GM12878 (cell line): ENCODE measurements at regions not wholly inside any gene's neighbourhood (a gene's known extent, or its start where the extent isn't known, plus 50 kb on each side); places are given as distances from the start of the nearest gene placed in this dataset.

ENCODE experiments used
- ATAC-seq: fragments of 200-7000 bp; cut with Tn5 transposase; 3 replicates; pipeline ENCODE4 v1.9.1; 2020; ENCODE audit warnings: mild to moderate bottlenecking, moderate library complexity
- BruUV-seq: library from RNA; stranded (reverse); fragments of 400-500 nt; replicated peaks from 2 replicates; lab custom pipeline; 2021; lab: Mats Ljungman, UMichigan
- CTCF ChIA-PET: fragments of 300-600 bp; sonication (Branson Sonifier 250); formaldehyde crosslinking; extraction: SDS; loops from one replicate; lab custom pipeline; 2021; ENCODE audit warnings: inconsistent platforms; lab: Yijun Ruan, JAX
- POLR2A ChIA-PET: fragments of 350-600 bp; formaldehyde crosslinking; extraction: SDS; loops from one replicate; lab custom pipeline; 2021; ENCODE audit warnings: inconsistent platforms; lab: Charles Lee
- RAD21 ChIA-PET: fragments of 300-600 bp; sonication (Branson Sonifier 250); formaldehyde crosslinking; loops from one replicate; lab custom pipeline; 2023; ENCODE audit warnings: antibody characterized with exemption; ENCODE audit not compliant: unreplicated experiment; lab: Charles Lee
- SMC1A ChIA-PET: fragments of 300-600 bp; sonication (Branson Sonifier 250); formaldehyde crosslinking; loops from one replicate; lab custom pipeline; 2023; ENCODE audit not compliant: unreplicated experiment, uncharacterized antibody; lab: Charles Lee
- DNase-seq: peaks from one replicate; pipeline ENCODE4 v3.0.0-alpha.2; 2011; ENCODE audit warnings: low read depth, low spot score
- FAIRE-seq: peaks from 3 replicates; lab custom pipeline; 2011; peaks lifted over from hg19 to GRCh38; lab: Jason Lieb, UNC
- H2AFZ ChIP-seq: 2 replicates; pipeline ENCODE4 v1.6.0; 2011; ENCODE audit warnings: low read depth, low read length, control low read depth; ENCODE audit not compliant: control insufficient read depth
- H3K27ac ChIP-seq: 2 replicates; pipeline ENCODE4 v1.5.1; 2011; ENCODE audit warnings: control low read depth; ENCODE audit not compliant: control insufficient read depth, insufficient read depth
- H3K27me3 ChIP-seq, 2 experiments: replicated peaks in 1 of 2; 2 replicates each; pipeline versions ENCODE4 v1.6.0 to v1.6.1; 2011; ENCODE audit warnings: low read length in 1 of 2; ENCODE audit not compliant: control insufficient read depth in 2 of 2, insufficient read depth in 2 of 2
- H3K36me3 ChIP-seq, 2 experiments: 2 replicates each; pipeline ENCODE4 v1.5.1; 2011; ENCODE audit warnings: low read length in 1 of 2; ENCODE audit not compliant: control insufficient read depth in 2 of 2, insufficient read depth in 2 of 2
- H3K4me1 ChIP-seq: 2 replicates; pipeline ENCODE4 v1.6.1; 2011; ENCODE audit warnings: mild to moderate bottlenecking, low read length, moderate library complexity, mixed read lengths; ENCODE audit not compliant: control insufficient read depth, insufficient read depth
- H3K4me2 ChIP-seq: 2 replicates; pipeline ENCODE4 v1.6.0; 2011; ENCODE audit warnings: control low read depth; ENCODE audit not compliant: control insufficient read depth, insufficient read depth
- H3K4me3 ChIP-seq: fragments of 200-600 bp; sonication (generic); 2 replicates; pipeline ENCODE4 v1.5.1; 2016
- H3K79me2 ChIP-seq: 2 replicates; pipeline ENCODE4 v1.6.0; 2011; ENCODE audit warnings: low read length; ENCODE audit not compliant: control insufficient read depth, insufficient read depth
- H3K9ac ChIP-seq: 2 replicates; pipeline ENCODE4 v1.8.0; 2011; ENCODE audit warnings: low read length, control low read depth, mixed read lengths; ENCODE audit not compliant: control insufficient read depth, insufficient read depth
- H3K9me3 ChIP-seq: replicated peaks from 3 replicates; pipeline ENCODE4 v1.5.1; 2011; ENCODE audit warnings: mild to moderate bottlenecking, low read length; ENCODE audit not compliant: control insufficient read depth, insufficient read depth
- H4K20me1 ChIP-seq: 2 replicates; pipeline ENCODE4 v1.6.0; 2011; ENCODE audit not compliant: control insufficient read depth, insufficient read depth
- CHD2 ChIP-seq: IDR thresholded peaks from 2 replicates; pipeline ENCODE4 v1.6.1; 2011; ENCODE audit warnings: low read depth, low read length, improper control_type of control experiment, borderline replicate concordance
- CREB1 ChIP-seq: IDR thresholded peaks from 2 replicates; pipeline ENCODE4 v1.6.1; 2012; ENCODE audit warnings: low read depth, mild to moderate bottlenecking, inconsistent platforms
- ESRRA ChIP-seq: IDR thresholded peaks from 2 replicates; pipeline ENCODE4 v1.6.1; 2012; ENCODE audit warnings: mild to moderate bottlenecking, low read length, improper control_type of control experiment
- ETV6 ChIP-seq, 2 experiments: fragments of 450-650 bp in 1 of 2; IDR thresholded peaks in 1 of 2; conservative IDR thresholded peaks in 1 of 2; 2 replicates each; pipeline ENCODE4 v1.6.1; 2014; ENCODE audit warnings: antibody characterized with exemption in 1 of 2, borderline replicate concordance in 1 of 2, low read depth in 1 of 2, mild to moderate bottlenecking in 1 of 2, moderate library complexity in 1 of 2
- FOS ChIP-seq: IDR thresholded peaks from 3 replicates; pipeline ENCODE4 v1.6.1; 2011; ENCODE audit warnings: borderline replicate concordance; ENCODE audit not compliant: insufficient read length; ENCODE audit errors: extremely low read depth
- GABPA ChIP-seq: IDR thresholded peaks from 2 replicates; pipeline ENCODE4 v1.6.1; 2014; ENCODE audit warnings: antibody characterized with exemption, low read depth, mild to moderate bottlenecking, inconsistent platforms
- HCFC1 ChIP-seq: fragments of 150-350 bp; IDR thresholded peaks from 2 replicates; pipeline ENCODE4 v1.6.1; 2014; ENCODE audit warnings: low read length
- HDGF ChIP-seq: fragments of 450-650 bp; IDR thresholded peaks from 2 replicates; pipeline ENCODE4 v1.6.1; 2016; ENCODE audit warnings: antibody characterized with exemption
- KDM1A ChIP-seq: fragments of 200-600 bp; sonication (generic); IDR thresholded peaks from 2 replicates; pipeline ENCODE4 v1.6.1; 2016; ENCODE audit warnings: borderline replicate concordance
- NR2F1 ChIP-seq: fragments of 450-650 bp; conservative IDR thresholded peaks from 2 replicates; pipeline ENCODE4 v1.6.1; 2017; ENCODE audit warnings: mild to moderate bottlenecking
- PML ChIP-seq: IDR thresholded peaks from 2 replicates; pipeline ENCODE4 v1.6.1; 2012; ENCODE audit warnings: low read length, inconsistent platforms
- SUPT20H ChIP-seq: IDR thresholded peaks from 2 replicates; pipeline ENCODE4 v1.6.1; 2011; ENCODE audit warnings: low read depth, mild to moderate bottlenecking, low read length, moderate library complexity, borderline replicate concordance; ENCODE audit not compliant: control insufficient read depth
- WRNIP1 ChIP-seq: IDR thresholded peaks from 2 replicates; pipeline ENCODE4 v1.6.1; 2011; ENCODE audit warnings: low read depth, low read length, improper control_type of control experiment, borderline replicate concordance
- ZNF384 ChIP-seq: IDR thresholded peaks from 2 replicates; pipeline ENCODE4 v1.6.1; 2012; ENCODE audit warnings: low read depth, mild to moderate bottlenecking, low read length, improper control_type of control experiment, borderline replicate concordance
- in situ Hi-C: fragments of 300-500 bp; cut with MboI; formaldehyde crosslinking; loops from 9 replicates; pipeline ENCODE4 v1.14.3; 2018; ENCODE audit warnings: mixed read lengths
- intact Hi-C: fragments of 100-400 bp; cut with micrococcal nuclease; formaldehyde crosslinking; loops from one replicate; pipeline ENCODE4 v1.14.2; 2022; ENCODE audit not compliant: unreplicated experiment
- TF ChIP-seq, protein P1 (sequence below): fragments of 450-650 bp; IDR thresholded peaks from 2 replicates; pipeline ENCODE4 v1.6.1; 2018; ENCODE audit warnings: borderline replicate concordance, mild to moderate bottlenecking; ENCODE audit not compliant: partially characterized antibody
- TF ChIP-seq, protein P2 (sequence below): fragments of 450-650 bp; IDR thresholded peaks from 2 replicates; pipeline ENCODE4 v1.6.1; 2017; ENCODE audit warnings: borderline replicate concordance
- TF ChIP-seq, protein P3 (sequence below): fragments of 150-350 bp; IDR thresholded peaks from 2 replicates; pipeline ENCODE4 v1.6.1; 2014; ENCODE audit warnings: mild to moderate bottlenecking, low read depth, low read length

DNA sequence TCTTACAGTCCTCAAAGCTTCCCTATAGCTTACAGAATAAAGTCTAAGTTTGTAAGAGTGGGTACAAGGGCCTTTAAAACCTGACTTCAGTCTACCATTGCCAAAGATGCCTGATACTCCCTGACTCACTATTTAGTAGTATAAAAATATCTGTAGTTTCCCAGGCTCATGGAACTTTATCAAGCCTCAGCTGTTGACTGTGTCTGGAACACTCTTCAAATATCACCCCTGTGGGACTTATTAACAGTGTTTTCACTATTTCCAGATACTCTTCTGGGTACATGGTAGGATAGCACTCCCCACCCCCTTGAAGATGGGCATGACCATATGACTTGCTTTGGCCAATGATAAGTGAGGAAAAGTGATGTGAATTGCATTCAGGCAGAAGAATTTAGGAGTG lies 105.3 kb upstream of the TENT5A start:
- FAIRE-seq = no peak
- CTCF ChIA-PET = no interaction called here

More for the DNA sequence above, 105.3 kb upstream of the TENT5A start:
- no peaks in the 10 kb centered on the region for H3K79me2 ChIP-seq
- H3K9ac ChIP-seq = no peak overlapping the region
- ChIA-PET POLR2A (no interaction called here), RAD21 (interaction anchor here (2.1 kb wide), 1 partner anchor 43 kb away, joined by 5 read pairs; no protein-coding TSS in a partner anchor), SMC1A (interaction anchor here (0.7 to 3.7 kb wide), 5 partner anchors 9 to 102 kb away, joined by 3 to 13 read pairs (median 3); no protein-coding TSS in a partner anchor)
- ATAC-seq = no peak
- H3K4me2 ChIP-seq = no peak overlapping the region
- H3K27ac ChIP-seq = no peak overlapping the region
- in situ Hi-C loops (no loop called here), intact Hi-C loops (no loop called here)
- no peak overlapping the region for H3K4me3 ChIP-seq
- H3K9me3 ChIP-seq = no peaks in the 10 kb centered on the region
- TF ChIP-seq CHD2 (no peak), HCFC1 (no peak), FOS (no peak), ETV6 (conservative IDR thresholded peaks at IDR 0.05 in 1 of 2, IDR thresholded peaks at IDR 0.05 in 1 of 2; ENCODE audit: borderline replicate concordance in 1 of 2, low read depth in 1 of 2) (no peak), ESRRA (no peak), NR2F1 (no peak), HDGF (no peak), KDM1A (no peak), ZNF384 (no peak), PML (no peak), SUPT20H (no peak), CREB1 (no peak), WRNIP1 (no peak), GABPA (no peak)
- TF ChIP-seq, protein P1, sequence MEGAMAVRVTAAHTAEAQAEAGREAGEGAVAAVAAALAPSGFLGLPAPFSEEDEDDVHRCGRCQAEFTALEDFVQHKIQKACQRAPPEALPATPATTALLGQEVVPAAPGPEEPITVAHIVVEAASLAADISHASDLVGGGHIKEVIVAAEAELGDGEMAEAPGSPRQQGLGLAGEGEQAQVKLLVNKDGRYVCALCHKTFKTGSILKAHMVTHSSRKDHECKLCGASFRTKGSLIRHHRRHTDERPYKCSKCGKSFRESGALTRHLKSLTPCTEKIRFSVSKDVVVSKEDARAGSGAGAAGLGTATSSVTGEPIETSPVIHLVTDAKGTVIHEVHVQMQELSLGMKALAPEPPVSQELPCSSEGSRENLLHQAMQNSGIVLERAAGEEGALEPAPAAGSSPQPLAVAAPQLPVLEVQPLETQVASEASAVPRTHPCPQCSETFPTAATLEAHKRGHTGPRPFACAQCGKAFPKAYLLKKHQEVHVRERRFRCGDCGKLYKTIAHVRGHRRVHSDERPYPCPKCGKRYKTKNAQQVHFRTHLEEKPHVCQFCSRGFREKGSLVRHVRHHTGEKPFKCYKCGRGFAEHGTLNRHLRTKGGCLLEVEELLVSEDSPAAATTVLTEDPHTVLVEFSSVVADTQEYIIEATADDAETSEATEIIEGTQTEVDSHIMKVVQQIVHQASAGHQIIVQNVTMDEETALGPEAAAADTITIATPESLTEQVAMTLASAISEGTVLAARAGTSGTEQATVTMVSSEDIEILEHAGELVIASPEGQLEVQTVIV = no peak
- TF ChIP-seq, protein P2, sequence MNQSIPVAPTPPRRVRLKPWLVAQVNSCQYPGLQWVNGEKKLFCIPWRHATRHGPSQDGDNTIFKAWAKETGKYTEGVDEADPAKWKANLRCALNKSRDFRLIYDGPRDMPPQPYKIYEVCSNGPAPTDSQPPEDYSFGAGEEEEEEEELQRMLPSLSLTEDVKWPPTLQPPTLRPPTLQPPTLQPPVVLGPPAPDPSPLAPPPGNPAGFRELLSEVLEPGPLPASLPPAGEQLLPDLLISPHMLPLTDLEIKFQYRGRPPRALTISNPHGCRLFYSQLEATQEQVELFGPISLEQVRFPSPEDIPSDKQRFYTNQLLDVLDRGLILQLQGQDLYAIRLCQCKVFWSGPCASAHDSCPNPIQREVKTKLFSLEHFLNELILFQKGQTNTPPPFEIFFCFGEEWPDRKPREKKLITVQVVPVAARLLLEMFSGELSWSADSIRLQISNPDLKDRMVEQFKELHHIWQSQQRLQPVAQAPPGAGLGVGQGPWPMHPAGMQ = no peak
- TF ChIP-seq, protein P3, sequence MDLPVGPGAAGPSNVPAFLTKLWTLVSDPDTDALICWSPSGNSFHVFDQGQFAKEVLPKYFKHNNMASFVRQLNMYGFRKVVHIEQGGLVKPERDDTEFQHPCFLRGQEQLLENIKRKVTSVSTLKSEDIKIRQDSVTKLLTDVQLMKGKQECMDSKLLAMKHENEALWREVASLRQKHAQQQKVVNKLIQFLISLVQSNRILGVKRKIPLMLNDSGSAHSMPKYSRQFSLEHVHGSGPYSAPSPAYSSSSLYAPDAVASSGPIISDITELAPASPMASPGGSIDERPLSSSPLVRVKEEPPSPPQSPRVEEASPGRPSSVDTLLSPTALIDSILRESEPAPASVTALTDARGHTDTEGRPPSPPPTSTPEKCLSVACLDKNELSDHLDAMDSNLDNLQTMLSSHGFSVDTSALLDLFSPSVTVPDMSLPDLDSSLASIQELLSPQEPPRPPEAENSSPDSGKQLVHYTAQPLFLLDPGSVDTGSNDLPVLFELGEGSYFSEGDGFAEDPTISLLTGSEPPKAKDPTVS = no peak
- H3K27me3 ChIP-seq = no peaks in the 10 kb centered on the region
- H3K36me3 ChIP-seq = no peaks in the 10 kb centered on the region
- DNase-seq = no peak
- no peak overlapping the region for H2AFZ ChIP-seq
- BruUV-seq = no TSS peak
- no peaks in the 10 kb centered on the region for H3K4me1 ChIP-seq
- H4K20me1 ChIP-seq = no peaks in the 10 kb centered on the region; the same call in 1 of the 2 replicates
